Type B pancreatic cell (in vitro differentiated cells): ENCODE measurements at regions not wholly inside any gene's neighbourhood (a gene's known extent, or its start where the extent isn't known, plus 50 kb on each side); places are given as distances from the start of the nearest gene placed in this dataset.

Source experiments
- DNase-seq: peaks from one replicate; pipeline ENCODE4 v3.0.0; 2021; ENCODE audit warnings: mixed read lengths; ENCODE audit not compliant: unreplicated experiment; ENCODE audit errors: extremely low spot score
- H3K27ac Mint-ChIP-seq: 2 replicates; pipeline ENCODE4 v1.8.0; 2021; ENCODE audit warnings: mild to moderate bottlenecking, mixed read lengths
- H3K27me3 Mint-ChIP-seq: 2 replicates; pipeline ENCODE4 v1.8.0; 2021; ENCODE audit warnings: mixed read lengths
- H3K36me3 Mint-ChIP-seq: 2 replicates; pipeline ENCODE4 v1.8.0; 2021; ENCODE audit warnings: mixed read lengths
- H3K4me1 Mint-ChIP-seq: one replicate; pipeline ENCODE4 v1.8.0; 2021; ENCODE audit warnings: mixed read lengths; ENCODE audit not compliant: unreplicated experiment
- H3K4me3 Mint-ChIP-seq: 2 replicates; pipeline ENCODE4 v1.8.0; 2021; ENCODE audit warnings: mild to moderate bottlenecking, mixed read lengths
- H3K9me3 Mint-ChIP-seq: 2 replicates; pipeline ENCODE4 v1.8.0; 2021; ENCODE audit warnings: mixed read lengths
- CTCF ChIP-seq: fragments of 200-600 bp; sonication (generic); conservative IDR thresholded peaks from 2 replicates; pipeline ENCODE4 v1.5.0; 2021; ENCODE audit warnings: antibody characterized with exemption, mild to moderate bottlenecking

- Mint-ChIP-seq H3K27ac (no peak overlapping the region), H3K36me3 (no peaks in the 10 kb centered on the region), H3K4me3 (no peak overlapping the region), H3K27me3 (peaks cover 8% of the 10 kb centered on the region), H3K4me1 (peaks cover 14% of the 10 kb centered on the region), H3K9me3 (peaks cover 7% of the 10 kb centered on the region)
- no peak for TF ChIP-seq CTCF
- no peak for DNase-seq
Observed at GRCh38 chr6:144896289-144896688, 611.2 kb downstream of the UTRN start.

- Mint-ChIP-seq H3K4me1 (peaks cover 14% of the 10 kb centered on the region), H3K4me3 (no peak overlapping the region), H3K27me3 (peaks cover 8% of the 10 kb centered on the region), H3K9me3 (peaks cover 7% of the 10 kb centered on the region), H3K27ac (no peak overlapping the region), H3K36me3 (no peaks in the 10 kb centered on the region)
- TF ChIP-seq CTCF, result no peak
- no peak for DNase-seq
Observed at GRCh38 chr6:144896871-144897270, 611.7 kb downstream of the UTRN start.

GRCh38 chr6:144897441-144897921, 612.3 kb downstream of the UTRN start:
- Mint-ChIP-seq H3K36me3 (no peaks in the 10 kb centered on the region), H3K4me3 (no peak overlapping the region), H3K27ac (peak overlapping the region; percentile 39), H3K9me3 (peaks cover 3% of the 10 kb centered on the region), H3K4me1 (peaks cover 14% of the 10 kb centered on the region), H3K27me3 (peaks cover 8% of the 10 kb centered on the region)
- no peak for TF ChIP-seq CTCF
- no peak for DNase-seq

- Mint-ChIP-seq H3K4me3 (no peak overlapping the region), H3K9me3 (peaks cover 3% of the 10 kb centered on the region), H3K27me3 (peaks cover 8% of the 10 kb centered on the region), H3K4me1 (peaks cover 14% of the 10 kb centered on the region), H3K36me3 (no peaks in the 10 kb centered on the region), H3K27ac (no peak overlapping the region)
- TF ChIP-seq CTCF, result no peak
- DNase-seq, result no peak
Observed at GRCh38 chr6:144898052-144898689, 613.0 kb downstream of the UTRN start.

- no peaks in the 10 kb centered on the region for H3K36me3 Mint-ChIP-seq
- no peak overlapping the region for H3K27ac Mint-ChIP-seq
- TF ChIP-seq CTCF, result no peak
- H3K4me1 Mint-ChIP-seq, result peaks cover 14% of the 10 kb centered on the region
- H3K27me3 Mint-ChIP-seq, result peaks cover 6% of the 10 kb centered on the region
- H3K9me3 Mint-ChIP-seq, result peaks cover 3% of the 10 kb centered on the region
- no peak for DNase-seq
- H3K4me3 Mint-ChIP-seq, result no peak overlapping the region
Observed at GRCh38 chr6:144898741-144899140, 613.6 kb downstream of the UTRN start.
